IMR-90 (cell line): ENCODE measurements at regions not wholly inside any gene's neighbourhood (a gene's known extent, or its start where the extent isn't known, plus 50 kb on each side); places are given as distances from the start of the nearest gene placed in this dataset.
A peak's percentile ranks its signal among the peaks of the same experiment; 100 is the strongest.

Source experiments
- ATAC-seq: fragments of 200-7000 bp; cut with Tn5 transposase; 2 replicates; pipeline ENCODE4 v1.9.1; 2020; ENCODE audit warnings: low read depth, mild to moderate bottlenecking, moderate library complexity
- BruUV-seq: library from RNA; stranded (reverse); fragments of 400-500 nt; replicated peaks from 2 replicates; lab custom pipeline; 2021; lab: Mats Ljungman, UMichigan
- CTCF ChIA-PET: fragments of 300-600 bp; formaldehyde crosslinking; extraction: SDS; loops from one replicate; lab custom pipeline; 2021; ENCODE audit warnings: antibody characterized with exemption; lab: Yijun Ruan, JAX
- POLR2A ChIA-PET: fragments of 300-600 bp; sonication (Branson Sonifier 250); formaldehyde crosslinking; loops from one replicate; lab custom pipeline; 2022; ENCODE audit warnings: antibody characterized with exemption; ENCODE audit not compliant: unreplicated experiment; lab: Charles Lee
- DNase-seq: peaks from one replicate; pipeline ENCODE4 v3.0.0; 2013
- H2AFZ ChIP-seq: replicated peaks from 2 replicates; pipeline ENCODE3; 2013; ENCODE audit warnings: low read length, mild to moderate bottlenecking; ENCODE audit not compliant: poor library complexity
- H2AK5ac ChIP-seq: 2 replicates; pipeline ENCODE4 v1.6.1; 2013; ENCODE audit warnings: low read depth, low read length, inconsistent platforms
- H2AK9ac ChIP-seq: replicated peaks from 2 replicates; pipeline ENCODE3; 2013; ENCODE audit warnings: mild to moderate bottlenecking, low read depth, low read length, moderate library complexity; ENCODE audit not compliant: poor library complexity
- H2BK120ac ChIP-seq: 2 replicates; pipeline ENCODE4 v1.6.1; 2013; ENCODE audit warnings: low read depth, low read length, inconsistent platforms
- H2BK15ac ChIP-seq: 3 replicates; pipeline ENCODE4 v1.6.1; 2013; ENCODE audit warnings: low read depth, low read length, inconsistent platforms
- H2BK20ac ChIP-seq: 2 replicates; pipeline ENCODE4 v1.6.1; 2013; ENCODE audit warnings: low read depth, mild to moderate bottlenecking, inconsistent platforms, low read length, moderate library complexity
- H2BK5ac ChIP-seq: 2 replicates; pipeline ENCODE4 v1.6.1; 2013; ENCODE audit warnings: mild to moderate bottlenecking, low read depth, low read length, inconsistent platforms; ENCODE audit not compliant: poor library complexity, severe bottlenecking
- H3K14ac ChIP-seq: replicated peaks from 2 replicates; pipeline ENCODE4 v1.6.1; 2013; ENCODE audit warnings: low read depth, low read length, inconsistent platforms
- H3K18ac ChIP-seq: 2 replicates; pipeline ENCODE4 v1.6.1; 2013; ENCODE audit warnings: low read depth, low read length, control low read depth
- H3K23ac ChIP-seq: 2 replicates; pipeline ENCODE4 v1.6.1; 2013; ENCODE audit warnings: low read depth, low read length, inconsistent platforms
- H3K27ac ChIP-seq: 2 replicates; pipeline ENCODE4 v1.5.1; 2013; ENCODE audit warnings: mild to moderate bottlenecking, control low read depth, low read length; ENCODE audit not compliant: insufficient read depth
- H3K27me3 ChIP-seq: 2 replicates; pipeline ENCODE4 v1.6.1; 2013; ENCODE audit warnings: low read length; ENCODE audit not compliant: control insufficient read depth, insufficient read depth
- H3K36me3 ChIP-seq: 2 replicates; pipeline ENCODE4 v1.6.1; 2013; ENCODE audit warnings: low read length, mixed read lengths; ENCODE audit not compliant: control insufficient read depth, insufficient read depth
- H3K4ac ChIP-seq: 2 replicates; pipeline ENCODE4 v1.6.1; 2013; ENCODE audit warnings: low read depth, low read length, inconsistent platforms
- H3K4me1 ChIP-seq: 2 replicates; pipeline ENCODE4 v1.6.1; 2013; ENCODE audit warnings: low read length, mixed read lengths; ENCODE audit not compliant: control insufficient read depth, insufficient read depth
- H3K4me2 ChIP-seq: 2 replicates; pipeline ENCODE4 v1.6.1; 2013; ENCODE audit warnings: low read depth, mild to moderate bottlenecking, control low read depth, low read length, moderate library complexity
- H3K4me3 ChIP-seq: 2 replicates; pipeline ENCODE4 v1.5.1; 2013; ENCODE audit warnings: low read depth, mild to moderate bottlenecking, control low read depth, low read length, moderate library complexity; ENCODE audit not compliant: insufficient read depth
- H3K56ac ChIP-seq: 2 replicates; pipeline ENCODE4 v1.6.1; 2013; ENCODE audit warnings: low read length, inconsistent platforms; ENCODE audit not compliant: insufficient read depth; ENCODE audit errors: extremely low read depth
- H3K79me1 ChIP-seq, 2 experiments: 2 replicates each; pipeline ENCODE4 v1.6.1; 2013; ENCODE audit warnings: low read length in 2 of 2, inconsistent platforms in 1 of 2, low read depth in 1 of 2
- H3K9ac ChIP-seq: 2 replicates; pipeline ENCODE4 v1.6.1; 2013; ENCODE audit warnings: low read depth, low read length, control low read depth
- H3K9me1 ChIP-seq: 2 replicates; pipeline ENCODE4 v1.6.1; 2013; ENCODE audit warnings: low read length, inconsistent platforms; ENCODE audit not compliant: insufficient read depth
- H3K9me3 ChIP-seq: 2 replicates; pipeline ENCODE4 v1.6.1; 2013; ENCODE audit warnings: low read length; ENCODE audit not compliant: control insufficient read depth, insufficient read depth
- H4K20me1 ChIP-seq: 2 replicates; pipeline ENCODE4 v1.6.1; 2013; ENCODE audit warnings: low read length, inconsistent platforms; ENCODE audit not compliant: insufficient read depth
- H4K5ac ChIP-seq: 2 replicates; pipeline ENCODE4 v1.6.1; 2013; ENCODE audit warnings: mild to moderate bottlenecking, low read depth, low read length, control low read depth
- H4K8ac ChIP-seq, 2 experiments: 2 replicates each; pipeline ENCODE4 v1.6.1; 2013; ENCODE audit warnings: low read depth in 2 of 2, low read length in 2 of 2, control low read depth in 1 of 2, inconsistent platforms in 1 of 2
- H4K91ac ChIP-seq: 2 replicates; pipeline ENCODE4 v1.6.1; 2013; ENCODE audit warnings: low read depth, low read length, inconsistent platforms; ENCODE audit not compliant: insufficient read depth
- MAFK ChIP-seq: IDR thresholded peaks from 2 replicates; pipeline ENCODE4 v1.6.1; 2012; ENCODE audit warnings: low read depth, low read length, improper control_type of control experiment
- MAZ ChIP-seq: IDR thresholded peaks from 2 replicates; pipeline ENCODE4 v1.6.1; 2012; ENCODE audit warnings: low read depth, mild to moderate bottlenecking, low read length, improper control_type of control experiment, moderate library complexity, borderline replicate concordance
- NFE2L2 ChIP-seq: fragments of 150-350 bp; IDR thresholded peaks from 2 replicates; pipeline ENCODE4 v1.6.1; 2016; ENCODE audit warnings: low read depth, mild to moderate bottlenecking, low read length
- WGBS, 2 experiments: methylation state at CpG; one replicate each; pipeline versions ENCODE4 v1.1.5 to v1.1.7; 2013; ENCODE audit warnings: missing lambda C conversion rate in 2 of 2; ENCODE audit not compliant: insufficient read length in 1 of 2; ENCODE audit errors: extremely low coverage in 2 of 2; 5-methylcytosine and 5-hydroxymethylcytosine counted together
- dilution Hi-C: fragments of 300-500 bp; cut with HindIII; formaldehyde crosslinking; loops from one replicate; pipeline ENCODE4 v1.14.3; 2018; ENCODE audit warnings: low sequenced_read_pairs; ENCODE audit not compliant: unreplicated experiment
- in situ Hi-C: fragments of 300-500 bp; cut with MboI; formaldehyde crosslinking; loops from 3 replicates; pipeline ENCODE4 v1.14.3; 2019; ENCODE audit warnings: low sequenced_read_pairs, inconsistent platforms, mixed read lengths
- intact Hi-C: fragments of 100-400 bp; cut with micrococcal nuclease; formaldehyde crosslinking; loops from 2 replicates; pipeline ENCODE4 v1.10.0; 2022

GRCh38 chr9:25845867-25846266 lies 167.6 kb upstream of the TUSC1 start:
- Histone ChIP-seq H3K27ac (no peak overlapping the region), H3K36me3 (no peaks in the 10 kb centered on the region), H3K23ac (no peak overlapping the region), H3K4me1 (no peaks in the 10 kb centered on the region), H3K4ac (no peak overlapping the region), H2BK20ac (no peak overlapping the region), H2AK9ac (no peak overlapping the region), H4K5ac (no peak overlapping the region), H3K4me2 (no peak overlapping the region), H3K79me1 (no peaks in the 10 kb centered on the region), H2AFZ (no peak overlapping the region), H3K14ac (no peak overlapping the region), H3K9me1 (no peaks in the 10 kb centered on the region), H2BK15ac (no peak overlapping the region), H3K4me3 (no peak overlapping the region), H3K9ac (no peak overlapping the region), H4K91ac (no peak overlapping the region), H4K20me1 (no peaks in the 10 kb centered on the region), H3K27me3 (no peaks in the 10 kb centered on the region), H3K18ac (no peak overlapping the region), H4K8ac (no peak overlapping the region), H2BK5ac (no peak overlapping the region), H2AK5ac (no peak overlapping the region), H3K9me3 (peaks cover 4% of the 10 kb centered on the region; the same call in 1 of the 2 replicates), H2BK120ac (no peak overlapping the region), H3K56ac (no peak overlapping the region)
- dilution Hi-C loops (no loop called here), intact Hi-C loops (no loop called here), in situ Hi-C loops (no loop called here)
- DNase-seq, result no peak
- POLR2A ChIA-PET, result no interaction called here
- CTCF ChIA-PET, result no interaction called here
- no peak for ATAC-seq
- TF ChIP-seq MAFK (peak; percentile 95), MAZ (no peak), NFE2L2 (no peak)
- no TSS peak for BruUV-seq
- no CpG with 5 or more reads among the region's 1 CpG for WGBS, 2 experiments
